Left ventricle myocardium inferior (tissue), 1 donor: ENCODE measurements at regions not wholly inside any gene's neighbourhood (a gene's known extent, or its start where the extent isn't known, plus 50 kb on each side); places are given as distances from the start of the nearest gene placed in this dataset.

Source experiments
- DNase-seq: peaks from one replicate; pipeline ENCODE4 v3.0.0-alpha.2; 2020
- H3K27ac ChIP-seq: fragments of 200-600 bp; replicated peaks from 2 replicates; pipeline ENCODE4 v1.8.0; 2021
- H3K27me3 ChIP-seq: fragments of 200-600 bp; 2 replicates; pipeline ENCODE4 v1.8.0; 2021; ENCODE audit warnings: low read depth
- H3K36me3 ChIP-seq: fragments of 200-600 bp; 2 replicates; pipeline ENCODE4 v1.8.0; 2021
- H3K4me1 ChIP-seq: fragments of 200-600 bp; 2 replicates; pipeline ENCODE4 v1.8.0; 2021
- H3K4me3 ChIP-seq: fragments of 200-600 bp; 2 replicates; pipeline ENCODE4 v1.8.0; 2021; ENCODE audit warnings: mild to moderate bottlenecking, moderate library complexity
- H3K9me3 ChIP-seq: fragments of 200-600 bp; replicated peaks from 2 replicates; pipeline ENCODE4 v1.8.0; 2021
- intact Hi-C: fragments of 100-400 bp; cut with micrococcal nuclease; formaldehyde crosslinking; loops from one replicate; pipeline ENCODE4 v1.11.0; 2022
- TF ChIP-seq, protein P1 (sequence below): fragments of 200-600 bp; IDR thresholded peaks from 2 replicates; pipeline ENCODE4 v1.8.0; 2021; ENCODE audit warnings: antibody characterized with exemption, mild to moderate bottlenecking, borderline replicate concordance
- donor health status: DM: no; HTN: yes; CAD: no; lungs with severe emphysema.

DNA sequence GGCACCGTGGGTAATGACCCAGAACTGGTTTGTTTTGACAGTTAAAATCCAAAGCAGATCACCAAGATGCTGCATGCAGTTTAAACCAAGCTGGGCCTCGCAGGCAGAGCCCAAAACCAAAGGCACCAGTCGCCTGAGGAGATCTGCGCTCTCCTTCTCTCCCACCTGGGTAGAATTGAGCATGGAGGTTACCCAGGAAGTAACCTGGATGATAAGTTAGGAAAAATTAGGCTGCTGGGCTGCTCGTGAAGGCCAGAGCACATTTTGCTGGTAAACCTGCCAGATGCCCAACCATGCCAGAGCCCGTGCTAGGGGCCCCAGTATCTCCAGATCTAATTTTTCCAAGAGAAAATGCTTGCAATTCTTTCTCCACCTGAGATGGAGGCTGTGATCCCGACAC is 388.3 kb upstream of the MGMT start:
- Histone ChIP-seq H3K4me3 (no peak overlapping the region), H3K27me3 (no peaks in the 10 kb centered on the region), H3K36me3 (no peaks in the 10 kb centered on the region), H3K9me3 (peaks cover 24% of the 10 kb centered on the region), H3K27ac (no peak overlapping the region), H3K4me1 (peaks cover 10% of the 10 kb centered on the region)
- intact Hi-C loops: no loop called here
- DNase-seq: no peak
- TF ChIP-seq, protein P1, sequence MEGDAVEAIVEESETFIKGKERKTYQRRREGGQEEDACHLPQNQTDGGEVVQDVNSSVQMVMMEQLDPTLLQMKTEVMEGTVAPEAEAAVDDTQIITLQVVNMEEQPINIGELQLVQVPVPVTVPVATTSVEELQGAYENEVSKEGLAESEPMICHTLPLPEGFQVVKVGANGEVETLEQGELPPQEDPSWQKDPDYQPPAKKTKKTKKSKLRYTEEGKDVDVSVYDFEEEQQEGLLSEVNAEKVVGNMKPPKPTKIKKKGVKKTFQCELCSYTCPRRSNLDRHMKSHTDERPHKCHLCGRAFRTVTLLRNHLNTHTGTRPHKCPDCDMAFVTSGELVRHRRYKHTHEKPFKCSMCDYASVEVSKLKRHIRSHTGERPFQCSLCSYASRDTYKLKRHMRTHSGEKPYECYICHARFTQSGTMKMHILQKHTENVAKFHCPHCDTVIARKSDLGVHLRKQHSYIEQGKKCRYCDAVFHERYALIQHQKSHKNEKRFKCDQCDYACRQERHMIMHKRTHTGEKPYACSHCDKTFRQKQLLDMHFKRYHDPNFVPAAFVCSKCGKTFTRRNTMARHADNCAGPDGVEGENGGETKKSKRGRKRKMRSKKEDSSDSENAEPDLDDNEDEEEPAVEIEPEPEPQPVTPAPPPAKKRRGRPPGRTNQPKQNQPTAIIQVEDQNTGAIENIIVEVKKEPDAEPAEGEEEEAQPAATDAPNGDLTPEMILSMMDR: no peak

DNA sequence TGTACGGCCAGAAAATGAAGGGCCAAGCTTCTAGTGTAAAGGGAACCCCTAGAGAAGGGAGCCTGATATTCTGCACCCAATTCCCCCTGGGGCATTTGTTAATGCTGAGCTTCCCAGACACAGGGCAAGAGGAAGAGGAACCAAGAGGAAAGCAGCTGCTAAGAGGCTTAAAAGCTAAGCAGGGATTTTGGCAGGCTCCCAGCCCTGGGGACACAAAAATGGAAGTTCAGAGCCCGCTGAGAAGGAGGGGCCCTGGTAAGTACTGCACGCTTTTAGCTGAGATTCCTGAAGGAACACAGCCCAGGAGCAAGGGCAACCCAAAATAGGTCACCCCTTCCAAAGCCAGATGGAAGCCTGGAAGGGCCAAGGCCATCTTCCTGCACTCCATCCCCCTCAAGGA is 387.3 kb upstream of the MGMT start:
- Histone ChIP-seq H3K36me3 (no peaks in the 10 kb centered on the region), H3K27ac (peak overlapping the region; percentile 35), H3K27me3 (no peaks in the 10 kb centered on the region), H3K9me3 (peaks cover 34% of the 10 kb centered on the region), H3K4me1 (peaks cover 10% of the 10 kb centered on the region), H3K4me3 (no peak overlapping the region)
- TF ChIP-seq, protein P1: no peak
- peak; percentile 73 for DNase-seq
- intact Hi-C loops: no loop called here

DNA sequence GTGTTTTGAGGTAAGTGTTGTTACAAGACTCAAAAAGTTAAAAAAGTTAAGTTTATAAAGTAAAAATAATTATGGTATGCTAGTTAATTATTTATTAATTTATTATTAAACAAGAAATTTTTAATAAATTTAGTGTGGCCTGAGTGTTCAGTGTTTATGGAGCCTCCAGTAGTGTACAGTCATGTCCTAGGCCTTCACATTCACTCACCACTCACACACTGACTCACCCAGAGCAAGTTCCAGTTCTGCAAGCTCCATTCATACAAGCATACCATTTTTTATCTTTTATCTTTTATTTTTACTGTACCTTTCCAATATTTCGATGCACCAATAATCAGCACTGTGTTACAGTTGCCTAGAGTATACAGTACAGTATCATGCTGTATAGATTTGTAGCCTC is 381.2 kb upstream of the MGMT start:
- intact Hi-C loops: no loop called here
- H3K9me3 ChIP-seq: peaks cover 26% of the 10 kb centered on the region
- TF ChIP-seq, protein P1: no peak

DNA sequence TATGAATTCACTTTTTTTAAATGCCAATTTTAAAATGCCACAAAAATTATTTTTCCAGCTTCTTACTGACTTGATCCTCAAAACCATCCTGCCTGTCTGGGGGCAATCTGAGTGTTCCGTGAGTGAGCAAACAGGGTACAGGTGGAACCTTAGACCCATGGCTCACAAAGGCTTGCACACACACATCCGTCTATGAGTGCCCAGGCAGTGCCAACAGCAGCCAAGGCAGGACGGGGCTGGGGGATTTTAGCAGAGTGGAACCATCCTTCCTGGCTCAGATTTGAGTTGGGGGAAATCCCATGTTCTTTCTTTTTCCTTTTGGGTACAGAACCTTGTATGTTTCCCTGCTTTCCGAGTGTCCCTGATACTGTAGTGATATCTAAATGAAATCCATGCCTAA is 377.7 kb upstream of the MGMT start:
- H3K9me3 ChIP-seq: peaks cover 11% of the 10 kb centered on the region
- TF ChIP-seq, protein P1: no peak
- intact Hi-C loops: no loop called here
- H3K27ac ChIP-seq: no peak overlapping the region
- no peak overlapping the region for H3K4me3 ChIP-seq
- H3K36me3 ChIP-seq: no peaks in the 10 kb centered on the region
- DNase-seq: no peak
- no peaks in the 10 kb centered on the region for H3K27me3 ChIP-seq
- no peaks in the 10 kb centered on the region for H3K4me1 ChIP-seq

More for the DNA sequence above, 381.2 kb upstream of the MGMT start:
- Histone ChIP-seq H3K27ac (no peak overlapping the region), H3K4me3 (no peak overlapping the region), H3K4me1 (no peaks in the 10 kb centered on the region), H3K27me3 (no peaks in the 10 kb centered on the region), H3K36me3 (no peaks in the 10 kb centered on the region)
- DNase-seq: no peak

DNA sequence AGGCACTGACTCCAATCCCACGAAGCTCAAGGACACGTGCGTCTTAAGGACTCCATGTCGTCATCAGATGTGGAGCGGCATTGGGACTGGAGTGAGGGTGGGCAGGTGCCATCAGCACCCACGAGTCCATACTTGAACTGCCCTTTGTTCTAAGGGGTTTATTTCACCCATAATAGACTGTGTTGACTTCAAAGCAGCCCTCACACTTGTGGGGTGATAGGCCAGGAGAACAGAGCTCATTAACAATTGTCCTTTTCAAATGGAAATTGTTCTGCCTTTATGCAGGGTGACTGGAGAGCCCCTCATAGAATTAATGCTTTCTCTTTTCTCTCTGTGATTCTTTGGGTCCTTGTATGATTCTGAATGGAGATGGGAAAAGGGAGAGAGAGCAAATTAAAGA is 376.9 kb upstream of the MGMT start:
- intact Hi-C loops: no loop called here
- Histone ChIP-seq H3K9me3 (peaks cover 3% of the 10 kb centered on the region), H3K4me1 (no peaks in the 10 kb centered on the region)

More for the DNA sequence above, 376.9 kb upstream of the MGMT start:
- H3K4me3 ChIP-seq: no peak overlapping the region
- H3K36me3 ChIP-seq: no peaks in the 10 kb centered on the region
- DNase-seq: no peak
- TF ChIP-seq, protein P1: no peak
- no peaks in the 10 kb centered on the region for H3K27me3 ChIP-seq
- no peak overlapping the region for H3K27ac ChIP-seq
